ENCODE measurements at regions not wholly inside any gene's neighbourhood (a gene's known extent, or its start where the extent isn't known, plus 50 kb on each side); places are given as distances from the start of the nearest gene placed in this dataset.

GRCh38 chr7:68571286-68571685 lies 1027.0 kb upstream of the AUTS2 start:
- no peak overlapping the region for H3K9ac ChIP-seq
- no peaks in the 10 kb centered on the region for H3K4me1 ChIP-seq (ENCODE audit: insufficient read depth)
- no peak overlapping the region for H3K27ac ChIP-seq
- H3K9me3 ChIP-seq (ENCODE audit: low read depth): no peaks in the 10 kb centered on the region
- no peak overlapping the region for H3K4me3 ChIP-seq
- H3F3A ChIP-seq (ENCODE audit: insufficient read depth): no peaks in the 10 kb centered on the region
- no peak overlapping the region for H2AFZ ChIP-seq
- H3K4me2 ChIP-seq (ENCODE audit: unreplicated experiment): no peak overlapping the region
- no peaks in the 10 kb centered on the region for H3K27me3 ChIP-seq (replicated peaks; ENCODE audit: insufficient read depth)
- H3K36me3 ChIP-seq (ENCODE audit: low read depth): no peaks in the 10 kb centered on the region
- no peaks in the 10 kb centered on the region for H4K20me1 ChIP-seq (ENCODE audit: insufficient read depth)
- in situ Hi-C loops (cut with MboI): no loop called here
- H3K9me2 ChIP-seq (ENCODE audit: insufficient read depth): no peaks in the 10 kb centered on the region
- TF ChIP-seq EZH2phosphoT487 (IDR thresholded peaks at IDR 0.05; ENCODE audit: insufficient read depth, low read depth) (no peak), EZH2 (IDR thresholded peaks at IDR 0.05; ENCODE audit: insufficient read depth, poor library complexity, severe bottlenecking) (no peak)
- H3K79me2 ChIP-seq (ENCODE audit: insufficient read depth): no peaks in the 10 kb centered on the region
- no peak for DNase-seq

- Histone ChIP-seq H3K4me3 (no peak overlapping the region), H3F3A (ENCODE audit: insufficient read depth) (no peaks in the 10 kb centered on the region), H3K27me3 (replicated peaks; ENCODE audit: insufficient read depth) (no peaks in the 10 kb centered on the region), H3K9me2 (ENCODE audit: insufficient read depth) (no peaks in the 10 kb centered on the region), H3K9me3 (ENCODE audit: low read depth) (no peaks in the 10 kb centered on the region), H3K4me2 (ENCODE audit: unreplicated experiment) (no peak overlapping the region), H3K27ac (no peak overlapping the region), H2AFZ (no peak overlapping the region), H3K79me2 (ENCODE audit: insufficient read depth) (no peaks in the 10 kb centered on the region), H4K20me1 (ENCODE audit: insufficient read depth) (no peaks in the 10 kb centered on the region), H3K36me3 (ENCODE audit: low read depth) (no peaks in the 10 kb centered on the region), H3K4me1 (ENCODE audit: insufficient read depth) (no peaks in the 10 kb centered on the region), H3K9ac (no peak overlapping the region)
- DNase-seq: no peak
- WGBS, 2 experiments (ENCODE audit: low coverage in 1 of 2, low lambda C conversion rate in 2 of 2, missing lambda C conversion rate in 2 of 2): 26 to 27% methylated on average over 12 of the region's 12 CpGs
- no peak for TF ChIP-seq EZH2 (IDR thresholded peaks at IDR 0.05; ENCODE audit: insufficient read depth, poor library complexity, severe bottlenecking)
- no peak for TF ChIP-seq EZH2phosphoT487 (IDR thresholded peaks at IDR 0.05; ENCODE audit: insufficient read depth, low read depth)
- in situ Hi-C loops (cut with MboI): no loop called here
Observed at GRCh38 chr7:68573271-68574005, 1024.8 kb upstream of the AUTS2 start.

GRCh38 chr7:68576366-68576765 lies 1021.9 kb upstream of the AUTS2 start:
- no peak for DNase-seq
- Histone ChIP-seq H3K27ac (no peak overlapping the region), H3K4me3 (no peak overlapping the region), H4K20me1 (ENCODE audit: insufficient read depth) (no peaks in the 10 kb centered on the region), H2AFZ (no peak overlapping the region), H3K9ac (no peak overlapping the region), H3F3A (ENCODE audit: insufficient read depth) (no peaks in the 10 kb centered on the region), H3K9me2 (ENCODE audit: insufficient read depth) (no peaks in the 10 kb centered on the region), H3K27me3 (replicated peaks; ENCODE audit: insufficient read depth) (no peaks in the 10 kb centered on the region), H3K36me3 (ENCODE audit: low read depth) (no peaks in the 10 kb centered on the region), H3K9me3 (ENCODE audit: low read depth) (no peaks in the 10 kb centered on the region), H3K4me2 (ENCODE audit: unreplicated experiment) (no peak overlapping the region), H3K79me2 (ENCODE audit: insufficient read depth) (no peaks in the 10 kb centered on the region), H3K4me1 (ENCODE audit: insufficient read depth) (no peaks in the 10 kb centered on the region)
- no peak for TF ChIP-seq EZH2 (IDR thresholded peaks at IDR 0.05; ENCODE audit: insufficient read depth, poor library complexity, severe bottlenecking)
- TF ChIP-seq EZH2phosphoT487 (IDR thresholded peaks at IDR 0.05; ENCODE audit: insufficient read depth, low read depth): no peak
- 2 to 8% methylated on average over 2 of the region's 2 CpGs for WGBS, 2 experiments (ENCODE audit: low coverage in 1 of 2, low lambda C conversion rate in 2 of 2, missing lambda C conversion rate in 2 of 2)
- in situ Hi-C loops (cut with MboI): no loop called here

GRCh38 chr7:68581417-68581816 lies 1016.9 kb upstream of the AUTS2 start:
- DNase-seq: no peak
- in situ Hi-C loops (cut with MboI): no loop called here
- no peaks in the 10 kb centered on the region for H3K9me3 ChIP-seq (ENCODE audit: low read depth)
- H3K36me3 ChIP-seq (ENCODE audit: low read depth): no peaks in the 10 kb centered on the region
- H2AFZ ChIP-seq: no peak overlapping the region
- no peaks in the 10 kb centered on the region for H3K9me2 ChIP-seq (ENCODE audit: insufficient read depth)
- no peaks in the 10 kb centered on the region for H3K27me3 ChIP-seq (replicated peaks; ENCODE audit: insufficient read depth)
- H3K4me3 ChIP-seq: no peak overlapping the region
- H3K79me2 ChIP-seq (ENCODE audit: insufficient read depth): no peaks in the 10 kb centered on the region
- H3K9ac ChIP-seq: no peak overlapping the region
- no peaks in the 10 kb centered on the region for H4K20me1 ChIP-seq (ENCODE audit: insufficient read depth)
- WGBS, 2 experiments (ENCODE audit: low coverage in 1 of 2, low lambda C conversion rate in 2 of 2, missing lambda C conversion rate in 2 of 2): 30 to 31% methylated on average over 1 of the region's 1 CpG
- no peak overlapping the region for H3K4me2 ChIP-seq (ENCODE audit: unreplicated experiment)
- H3K4me1 ChIP-seq (ENCODE audit: insufficient read depth): no peaks in the 10 kb centered on the region
- H3F3A ChIP-seq (ENCODE audit: insufficient read depth): no peaks in the 10 kb centered on the region
- TF ChIP-seq EZH2phosphoT487 (IDR thresholded peaks at IDR 0.05; ENCODE audit: insufficient read depth, low read depth): no peak
- TF ChIP-seq EZH2 (IDR thresholded peaks at IDR 0.05; ENCODE audit: insufficient read depth, poor library complexity, severe bottlenecking): no peak
- H3K27ac ChIP-seq: no peak overlapping the region

GRCh38 chr7:68587599-68587998 lies 1010.7 kb upstream of the AUTS2 start:
- Histone ChIP-seq H3K4me1 (ENCODE audit: insufficient read depth) (no peaks in the 10 kb centered on the region), H3K27ac (no peak overlapping the region), H3K79me2 (ENCODE audit: insufficient read depth) (no peaks in the 10 kb centered on the region), H3K36me3 (ENCODE audit: low read depth) (no peaks in the 10 kb centered on the region), H3K4me2 (ENCODE audit: unreplicated experiment) (no peak overlapping the region), H3F3A (ENCODE audit: insufficient read depth) (no peaks in the 10 kb centered on the region), H3K9ac (no peak overlapping the region), H3K27me3 (replicated peaks; ENCODE audit: insufficient read depth) (no peaks in the 10 kb centered on the region), H2AFZ (no peak overlapping the region), H3K4me3 (no peak overlapping the region), H3K9me2 (ENCODE audit: insufficient read depth) (no peaks in the 10 kb centered on the region), H4K20me1 (ENCODE audit: insufficient read depth) (no peaks in the 10 kb centered on the region), H3K9me3 (ENCODE audit: low read depth) (no peaks in the 10 kb centered on the region)
- DNase-seq: no peak
- 23% methylated on average over 4 of the region's 4 CpGs for WGBS, 2 experiments (ENCODE audit: low coverage in 1 of 2, low lambda C conversion rate in 2 of 2, missing lambda C conversion rate in 2 of 2)
- in situ Hi-C loops (cut with MboI): no loop called here
- TF ChIP-seq EZH2 (IDR thresholded peaks at IDR 0.05; ENCODE audit: insufficient read depth, poor library complexity, severe bottlenecking) (no peak), EZH2phosphoT487 (IDR thresholded peaks at IDR 0.05; ENCODE audit: insufficient read depth, low read depth) (no peak)

Data from GM23248 (cell line).